HepG2 (cell line): ENCODE measurements at regions not wholly inside any gene's neighbourhood (a gene's known extent, or its start where the extent isn't known, plus 50 kb on each side); places are given as distances from the start of the nearest gene placed in this dataset.

Source experiments
- ATAC-seq: fragments of 200-7000 bp; cut with Tn5 transposase; 3 replicates; pipeline ENCODE4 v1.9.1; 2020; ENCODE audit warnings: mild to moderate bottlenecking, moderate library complexity
- BruUV-seq: library from RNA; stranded (reverse); fragments of 400-500 nt; replicated peaks from 2 replicates; lab custom pipeline; 2021; lab: Mats Ljungman, UMichigan
- CTCF ChIA-PET: fragments of 300-600 bp; formaldehyde crosslinking; extraction: SDS; loops from one replicate; lab custom pipeline; 2021; ENCODE audit warnings: low total read pairs, inconsistent platforms, low intra/inter-chr PET ratio; lab: Yijun Ruan, JAX
- POLR2A ChIA-PET: fragments of 350-600 bp; sonication (Branson Sonifier 250); formaldehyde crosslinking; loops from one replicate; lab custom pipeline; 2020; ENCODE audit warnings: antibody characterized with exemption, inconsistent platforms; lab: Yijun Ruan, JAX
- DNase-seq: peaks from one replicate; pipeline ENCODE4 v3.0.0-alpha.2; 2015; ENCODE audit warnings: low spot score
- FAIRE-seq: peaks from 3 replicates; lab custom pipeline; 2011; peaks lifted over from hg19 to GRCh38; lab: Jason Lieb, UNC
- H2AFZ ChIP-seq: one replicate; pipeline ENCODE4 v1.6.1; 2011; ENCODE audit warnings: low read length, inconsistent platforms
- H3K27ac ChIP-seq: fragments of 300-600 bp; 3 replicates; pipeline ENCODE4 v1.8.0; 2011; ENCODE audit warnings: mixed run types, mild to moderate bottlenecking, mixed read lengths, low read length, inconsistent platforms; ENCODE audit not compliant: insufficient read depth; ENCODE audit errors: extremely low read length
- H3K27me3 ChIP-seq, 2 experiments: fragments of 200-600 bp in 1 of 2; 2 replicates in 1 of 2; 3 replicates in 1 of 2; pipeline versions ENCODE4 v1.6.0 to v1.8.0; 2011; ENCODE audit warnings: low read length in 2 of 2, mild to moderate bottlenecking in 2 of 2, moderate library complexity in 2 of 2, inconsistent platforms in 1 of 2; ENCODE audit not compliant: insufficient read depth in 2 of 2, control insufficient read depth in 1 of 2
- H3K36me3 ChIP-seq, 2 experiments: fragments of 200-600 bp in 1 of 2; replicated peaks in 1 of 2; 2 replicates in 1 of 2; 3 replicates in 1 of 2; pipeline versions ENCODE4 v1.5.1 to v1.8.0; 2011; ENCODE audit warnings: low read length in 2 of 2, inconsistent platforms in 1 of 2; ENCODE audit not compliant: insufficient read depth in 2 of 2, control insufficient read depth in 1 of 2
- H3K4me1 ChIP-seq: 2 replicates; pipeline ENCODE4 v1.5.1; 2012; ENCODE audit warnings: low read length, inconsistent platforms; ENCODE audit not compliant: insufficient read depth
- H3K4me2 ChIP-seq: 2 replicates; pipeline ENCODE4 v1.6.0; 2011; ENCODE audit warnings: low read depth, low read length, inconsistent platforms
- H3K4me3 ChIP-seq, 3 experiments: fragments of 200-600 bp in 1 of 3; sonication (generic), shearing (Covaris generic) in 1 of 3; replicated peaks in 1 of 3; 2 replicates each; pipeline ENCODE4 v1.5.1; 2011 to 2016; ENCODE audit warnings: low read length in 3 of 3, inconsistent platforms in 2 of 3, low read depth in 2 of 3, mild to moderate bottlenecking in 2 of 3, control low read depth in 1 of 3, mixed read lengths in 1 of 3; ENCODE audit not compliant: insufficient read depth in 1 of 3
- H3K79me2 ChIP-seq: one replicate; pipeline ENCODE4 v1.6.1; 2011; ENCODE audit warnings: low read length, inconsistent platforms; ENCODE audit not compliant: insufficient read depth
- H3K9ac ChIP-seq: 2 replicates; pipeline ENCODE4 v1.6.0; 2011; ENCODE audit warnings: mild to moderate bottlenecking, low read depth, low read length, inconsistent platforms; ENCODE audit not compliant: insufficient read depth
- H3K9me3 ChIP-seq: 2 replicates; pipeline ENCODE4 v1.5.1; 2012; ENCODE audit warnings: mild to moderate bottlenecking, low read length
- H4K20me1 ChIP-seq: 2 replicates; pipeline ENCODE4 v1.6.0; 2011; ENCODE audit warnings: inconsistent platforms, mild to moderate bottlenecking, low read length, moderate library complexity; ENCODE audit not compliant: insufficient read depth
- ARID5B ChIP-seq: IDR thresholded peaks from 2 replicates; pipeline ENCODE4 v1.4.0; 2020; ENCODE audit warnings: mild to moderate bottlenecking, missing genetic modification reagents
- ELF3 ChIP-seq: IDR thresholded peaks from 2 replicates; pipeline ENCODE4 v1.6.1; 2016; ENCODE audit warnings: missing genetic modification reagents, missing compliant biosample characterization
- JUND ChIP-seq: sonication (generic); formaldehyde crosslinking; IDR thresholded peaks from 2 replicates; pipeline ENCODE4 v1.8.0; 2022; ENCODE audit warnings: mild to moderate bottlenecking, missing genetic modification reagents
- MAFF ChIP-seq: IDR thresholded peaks from 2 replicates; pipeline ENCODE4 v1.6.1; 2011; ENCODE audit warnings: low read depth, low read length, improper control_type of control experiment
- MAFK ChIP-seq, 2 experiments: IDR thresholded peaks in 1 of 2; conservative IDR thresholded peaks in 1 of 2; 2 replicates each; pipeline ENCODE4 v1.6.1; 2011; ENCODE audit warnings: improper control_type of control experiment in 2 of 2, low read length in 2 of 2
- TEAD3 ChIP-seq: optimal IDR thresholded peaks from 2 replicates; pipeline ENCODE3; 2016; ENCODE audit warnings: borderline replicate concordance
- ZFP41 ChIP-seq: sonication (generic); formaldehyde crosslinking; IDR thresholded peaks from 2 replicates; pipeline ENCODE4 v1.4.0; 2020; ENCODE audit warnings: mild to moderate bottlenecking, missing genetic modification reagents, borderline replicate concordance
- ZFYVE20 ChIP-seq: sonication (generic); formaldehyde crosslinking; IDR thresholded peaks from 2 replicates; pipeline ENCODE4 v1.8.0; 2023; ENCODE audit warnings: low read depth, mild to moderate bottlenecking, moderate library complexity, missing genetic modification reagents, borderline replicate concordance
- ZKSCAN8 ChIP-seq: IDR thresholded peaks from 2 replicates; pipeline ENCODE4 v1.6.1; 2016; ENCODE audit warnings: borderline replicate concordance, missing genetic modification reagents, missing compliant biosample characterization
- ZNF567 ChIP-seq: sonication (generic); formaldehyde crosslinking; IDR thresholded peaks from 2 replicates; pipeline ENCODE4 v1.8.1; 2023; ENCODE audit warnings: mild to moderate bottlenecking, missing genetic modification reagents, borderline replicate concordance
- ZNF788 ChIP-seq: sonication (generic); formaldehyde crosslinking; IDR thresholded peaks from 2 replicates; pipeline ENCODE4 v1.5.0; 2020; ENCODE audit warnings: mild to moderate bottlenecking, missing genetic modification reagents, borderline replicate concordance
- WGBS: methylation state at CpG from one replicate; pipeline ENCODE4 v1.1.6; 2017; ENCODE audit warnings: low lambda C conversion rate; 5-methylcytosine and 5-hydroxymethylcytosine counted together
- in situ Hi-C: cut with HindIII; loops from 2 replicates; pipeline ENCODE4 v1.10.0; 2017; ENCODE audit warnings: low pct_unique_long_range_greater_than_20kb; ENCODE audit not compliant: extremely low pct_ligation_motif_present
- intact Hi-C: fragments of 100-400 bp; cut with micrococcal nuclease; formaldehyde crosslinking; loops from one replicate; pipeline ENCODE4 v1.10.0; 2022; ENCODE audit not compliant: unreplicated experiment

- TF ChIP-seq ZKSCAN8 (CRISPR knock-in tag): no peak
- TF ChIP-seq TEAD3 (CRISPR knock-in tag): no peak
- TF ChIP-seq ZFYVE20: no peak
- TF ChIP-seq ELF3 (CRISPR knock-in tag): no peak
- TF ChIP-seq, all 625 proteins: peak for 0
Observed at GRCh38 chr4:85246055-85246454, 228.9 kb upstream of the ARHGAP24 start (continued).

- no peaks in the 10 kb centered on the region for H3K79me2 ChIP-seq
- BruUV-seq: no TSS peak
- no peak for TF ChIP-seq JUND (CRISPR knock-in tag)
- peak; percentile 64 for TF ChIP-seq MAFF
- TF ChIP-seq ZNF788: no peak
- TF ChIP-seq ARID5B: no peak
- TF ChIP-seq ZNF567 (CRISPR knock-in tag): no peak
- TF ChIP-seq ZFP41 (CRISPR knock-in tag): no peak
- peak; percentile 40 to 74; a peak in 3 of 4 replicates for TF ChIP-seq MAFK (conservative IDR thresholded peaks at IDR 0.05 in 1 of 2, IDR thresholded peaks at IDR 0.05 in 1 of 2; ENCODE audit: low read length in 2 of 2)
- TF ChIP-seq, all 625 proteins: peak for 2
- 33% methylated on average over 4 of the region's 4 CpGs for WGBS
- CTCF ChIA-PET: no interaction called here
- H3K36me3 ChIP-seq: no peaks in the 10 kb centered on the region
- H3K4me2 ChIP-seq: no peak overlapping the region
- FAIRE-seq: no peak
- POLR2A ChIA-PET: no interaction called here
- H2AFZ ChIP-seq: no peak overlapping the region
- no peak overlapping the region for H3K4me3 ChIP-seq
- no peak for ATAC-seq
- intact Hi-C loops (no loop called here), in situ Hi-C loops (no loop called here)
- peaks cover 6% of the 10 kb centered on the region for H3K9me3 ChIP-seq
- H3K4me1 ChIP-seq: no peaks in the 10 kb centered on the region
- no peaks in the 10 kb centered on the region for H4K20me1 ChIP-seq
- H3K27me3 ChIP-seq: no peaks in the 10 kb centered on the region; a peak in 1 of 5 replicates
- H3K9ac ChIP-seq: no peak overlapping the region
- DNase-seq: no peak
- no peak overlapping the region for H3K27ac ChIP-seq
Observed at GRCh38 chr4:85250852-85251251, 224.1 kb upstream of the ARHGAP24 start.
